GM21528 (cell line): ENCODE measurements at regions not wholly inside any gene's neighbourhood (a gene's known extent, or its start where the extent isn't known, plus 50 kb on each side); places are given as distances from the start of the nearest gene placed in this dataset.

Source experiments
- ATAC-seq: cut with Tn5 transposase; IDR thresholded peaks from one replicate; pipeline ENCODE4 v1.9.1; 2021; ENCODE audit warnings: mild to moderate bottlenecking, moderate library complexity; ENCODE audit not compliant: unreplicated experiment, low FRiP score

DNA sequence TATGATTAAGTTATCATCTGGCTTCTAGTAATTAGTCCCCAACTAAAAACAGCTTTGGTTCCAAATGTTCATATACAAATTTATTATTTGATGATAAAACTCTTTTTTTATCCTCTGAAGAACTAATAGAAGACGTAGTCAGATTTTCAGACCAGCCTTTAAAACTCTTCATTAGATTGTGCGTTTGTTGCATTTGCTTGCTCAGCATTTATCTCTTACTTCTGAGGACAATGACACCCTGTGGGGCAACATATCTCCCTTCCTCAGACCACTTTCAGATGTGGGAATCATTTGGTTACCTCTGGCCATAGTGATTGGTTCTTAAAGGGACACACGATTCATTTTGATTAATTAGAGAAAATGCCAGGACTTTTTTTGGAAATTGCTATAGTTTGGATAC, 481.8 kb downstream of the HAO1 start:
- no peak for ATAC-seq

DNA sequence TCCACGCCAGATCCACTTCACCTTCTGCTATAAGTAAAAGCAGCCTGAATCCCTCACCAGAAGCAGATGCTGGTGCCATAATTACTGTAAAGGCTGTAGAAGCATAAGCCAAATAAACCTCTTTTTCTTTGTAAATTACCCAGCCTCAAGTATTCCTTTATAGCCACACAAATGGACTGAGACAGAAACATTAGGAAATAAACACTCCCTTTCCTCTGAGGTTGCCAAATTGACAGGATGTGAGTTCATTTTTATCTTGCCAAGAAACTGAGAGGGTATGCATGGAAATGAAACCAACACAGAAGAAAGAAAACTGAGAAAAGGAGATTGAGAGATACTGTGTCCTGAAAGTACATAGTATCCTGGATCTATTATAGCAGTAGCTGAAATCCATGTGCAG, 481.2 kb downstream of the HAO1 start:
- ATAC-seq = no peak

DNA sequence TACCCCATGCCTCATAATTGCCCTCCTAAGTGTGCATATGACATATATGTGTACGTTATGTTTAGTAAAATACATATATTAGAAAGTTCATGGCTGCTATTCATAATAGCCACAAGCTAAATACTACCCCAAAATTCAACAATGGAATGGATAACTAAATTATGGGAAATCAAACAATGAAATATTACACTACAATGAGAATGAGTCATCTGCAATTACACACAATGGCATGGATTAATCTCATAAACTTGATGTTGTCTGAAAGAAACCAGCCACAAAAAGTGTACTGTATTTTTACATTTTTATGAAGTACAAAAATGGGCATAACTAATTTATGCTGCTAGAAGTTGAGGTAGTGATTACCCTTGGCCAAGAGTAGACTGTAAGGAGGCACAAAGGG, 477.0 kb downstream of the HAO1 start:
- no peak for ATAC-seq

DNA sequence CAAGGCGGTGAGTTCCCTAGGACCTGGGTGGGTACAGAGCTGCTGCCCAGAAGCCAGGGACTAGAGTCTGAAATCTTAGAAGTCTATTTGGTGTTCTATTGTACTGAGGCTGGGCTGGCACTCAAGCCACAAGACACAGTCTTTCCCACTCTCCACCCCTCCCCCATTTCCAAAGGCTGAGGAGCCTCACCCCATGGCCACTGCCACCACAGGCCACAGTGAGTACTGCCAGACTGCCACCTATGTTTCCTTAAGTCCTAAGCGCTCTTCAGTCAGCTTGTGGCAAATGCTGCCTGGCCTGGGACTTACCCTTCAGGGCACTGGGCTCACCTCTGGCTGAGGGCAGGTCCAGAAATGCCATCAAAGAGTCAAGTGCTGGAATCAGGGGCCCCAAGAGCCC, 469.3 kb downstream of the HAO1 start:
- ATAC-seq = no peak

DNA sequence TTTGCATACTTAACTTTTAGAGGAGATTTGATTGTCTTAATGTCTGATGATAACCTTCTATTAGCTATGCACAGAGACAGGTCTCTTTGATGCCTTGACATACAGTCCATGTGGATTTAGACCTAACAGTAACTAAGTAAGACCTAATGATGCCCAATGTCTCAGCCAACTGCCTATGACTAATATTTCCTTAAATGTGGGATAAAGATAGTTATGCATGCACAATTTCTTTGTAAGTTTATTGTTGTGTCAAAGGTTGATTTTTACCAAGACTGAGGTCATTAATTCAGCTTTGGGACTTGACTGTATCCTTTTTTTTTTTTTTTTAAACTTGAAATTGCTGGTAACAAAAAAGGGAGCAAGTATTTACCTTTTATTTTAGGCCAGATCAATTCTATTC, 450.0 kb downstream of the HAO1 start:
- ATAC-seq = no peak

DNA sequence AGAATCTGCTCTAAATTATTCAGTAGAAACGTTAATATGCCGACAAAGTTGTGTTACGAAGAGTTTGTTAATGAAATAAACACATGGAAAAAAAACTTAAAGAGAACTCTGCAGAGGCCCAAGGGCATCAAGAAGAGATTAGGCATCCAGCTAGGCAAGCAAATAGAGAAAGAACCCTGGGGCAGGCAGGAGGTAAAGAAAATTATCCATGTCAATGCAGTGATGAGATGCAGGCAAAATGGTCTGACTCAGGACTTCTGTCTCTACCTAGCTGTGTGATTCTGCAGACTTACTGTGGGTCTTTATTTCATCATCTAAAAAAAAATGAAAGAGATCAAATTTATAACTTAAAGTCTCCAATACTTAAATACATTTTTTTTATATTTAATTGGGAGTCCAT, 448.0 kb downstream of the HAO1 start:
- ATAC-seq = no peak

DNA sequence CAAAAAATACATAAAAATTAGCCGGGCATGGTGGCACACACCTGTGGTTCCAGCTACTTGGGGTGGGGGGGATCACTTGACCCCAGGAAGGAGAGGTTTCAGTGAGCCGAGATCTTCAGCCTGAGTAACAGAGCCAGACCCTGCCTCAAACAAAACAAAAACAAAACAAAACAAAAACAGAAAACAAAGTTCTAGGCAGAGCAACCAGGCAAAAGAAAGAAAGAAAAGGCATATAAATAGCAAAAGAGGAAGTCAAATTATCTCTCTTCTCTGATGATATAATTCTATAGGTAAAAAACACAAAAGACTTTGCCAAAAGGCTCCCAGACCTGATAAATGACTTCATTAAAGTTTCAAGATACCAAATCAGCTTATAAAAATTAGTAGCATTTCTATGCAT, 446.9 kb downstream of the HAO1 start:
- ATAC-seq = no peak

DNA sequence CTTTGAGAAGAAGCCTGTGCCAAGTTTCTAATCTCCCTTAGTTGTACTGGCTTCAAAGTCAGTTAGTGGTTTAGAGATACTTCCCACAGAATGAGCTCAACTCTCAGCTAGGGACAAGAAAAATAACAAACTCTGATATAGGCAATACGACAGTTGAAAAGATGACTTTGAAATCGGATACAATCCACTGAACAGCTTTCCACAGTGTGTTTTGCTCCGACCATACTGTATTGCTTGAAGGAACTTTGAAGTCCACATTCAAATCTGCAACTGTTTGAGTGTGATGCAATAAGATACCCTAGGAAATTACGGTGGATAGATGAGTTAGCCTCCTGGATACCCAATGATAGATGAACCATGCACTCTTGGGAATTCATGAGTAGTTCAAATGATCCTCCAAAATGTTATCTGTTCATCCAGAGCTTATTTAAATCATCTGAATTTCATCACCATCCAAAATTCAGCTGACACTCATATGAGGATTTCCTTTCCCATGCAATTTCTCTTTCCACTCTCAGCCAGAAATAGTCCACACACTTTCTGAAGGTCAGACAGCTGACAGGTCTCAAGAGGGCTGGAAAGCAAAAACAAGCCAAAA, 443.8 kb downstream of the HAO1 start:
- no peak for ATAC-seq

DNA sequence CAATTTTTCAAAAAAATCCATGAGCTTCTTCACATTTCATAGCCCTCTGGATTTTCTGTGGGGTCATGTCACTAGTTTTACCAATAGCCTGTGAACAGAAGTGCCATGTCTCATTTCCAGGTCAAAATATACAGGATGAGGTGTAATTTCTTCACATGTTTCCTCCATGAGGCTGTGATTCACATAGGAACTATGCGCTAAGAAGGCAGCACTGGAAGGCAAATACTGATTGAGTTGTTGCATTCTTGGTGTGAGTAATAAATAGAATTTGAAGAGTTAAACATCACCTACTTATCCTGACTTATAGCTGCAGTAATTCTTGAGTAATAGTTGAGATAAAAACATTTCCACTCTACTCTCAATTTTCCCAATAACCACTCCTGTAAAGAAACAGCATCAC, 442.3 kb downstream of the HAO1 start:
- no peak for ATAC-seq

DNA sequence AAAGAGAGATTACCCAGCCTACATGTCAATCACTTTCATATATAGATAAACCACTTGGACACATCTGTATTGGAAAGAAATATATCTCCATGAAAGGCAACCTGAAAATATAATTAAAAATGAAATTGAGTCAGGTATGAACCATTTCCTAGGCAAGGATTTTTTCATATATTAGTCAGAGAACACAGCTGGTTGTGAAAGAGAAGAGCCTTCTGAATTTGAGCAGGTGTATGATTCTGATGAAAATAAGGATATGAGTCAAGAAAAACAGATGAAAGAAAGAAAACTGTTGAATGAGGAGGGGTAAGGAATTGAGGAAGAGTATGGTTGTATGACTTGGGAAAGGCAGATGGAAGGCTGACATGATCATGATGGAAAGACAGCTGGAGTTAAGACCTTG, 441.1 kb downstream of the HAO1 start:
- no peak for ATAC-seq

DNA sequence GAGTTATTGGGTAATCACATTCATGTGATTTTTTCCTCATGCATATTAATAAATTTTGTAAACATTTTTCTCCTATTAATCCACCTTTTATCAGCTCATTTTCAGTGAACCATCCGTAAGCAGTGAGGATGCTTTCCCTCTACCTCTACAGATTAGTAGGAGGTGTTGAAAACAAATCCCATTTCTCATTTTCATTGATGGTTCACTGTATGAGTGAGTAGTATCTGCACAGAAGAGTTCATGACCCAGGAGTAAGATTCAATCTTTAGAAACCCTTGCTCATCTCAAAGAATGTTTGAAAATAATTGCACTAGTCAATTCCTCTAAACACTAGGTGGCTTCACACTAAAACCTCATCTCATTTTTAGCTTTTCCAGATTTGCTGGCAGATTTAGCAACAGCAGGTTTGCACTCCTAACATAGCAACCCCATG, 440.0 kb downstream of the HAO1 start:
- no peak for ATAC-seq

DNA sequence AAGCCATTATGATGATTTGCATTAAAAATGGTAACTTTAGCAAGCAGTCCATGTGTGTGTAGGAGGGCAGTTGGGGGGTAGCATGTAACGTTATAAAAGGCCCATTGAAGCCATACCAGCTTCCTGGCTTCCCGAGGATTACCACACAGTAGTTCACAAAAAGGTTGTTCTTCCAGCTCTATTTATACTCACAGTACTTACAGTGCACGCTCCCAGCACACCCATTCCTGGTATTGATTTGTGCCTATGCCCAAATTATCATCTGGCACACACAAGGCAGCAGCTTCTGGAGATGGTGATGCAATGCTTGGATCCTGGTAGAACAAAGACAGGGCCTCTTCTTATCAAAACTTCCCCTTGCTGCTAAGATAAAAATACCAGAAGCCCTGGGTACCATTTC, 436.8 kb downstream of the HAO1 start:
- no peak for ATAC-seq

DNA sequence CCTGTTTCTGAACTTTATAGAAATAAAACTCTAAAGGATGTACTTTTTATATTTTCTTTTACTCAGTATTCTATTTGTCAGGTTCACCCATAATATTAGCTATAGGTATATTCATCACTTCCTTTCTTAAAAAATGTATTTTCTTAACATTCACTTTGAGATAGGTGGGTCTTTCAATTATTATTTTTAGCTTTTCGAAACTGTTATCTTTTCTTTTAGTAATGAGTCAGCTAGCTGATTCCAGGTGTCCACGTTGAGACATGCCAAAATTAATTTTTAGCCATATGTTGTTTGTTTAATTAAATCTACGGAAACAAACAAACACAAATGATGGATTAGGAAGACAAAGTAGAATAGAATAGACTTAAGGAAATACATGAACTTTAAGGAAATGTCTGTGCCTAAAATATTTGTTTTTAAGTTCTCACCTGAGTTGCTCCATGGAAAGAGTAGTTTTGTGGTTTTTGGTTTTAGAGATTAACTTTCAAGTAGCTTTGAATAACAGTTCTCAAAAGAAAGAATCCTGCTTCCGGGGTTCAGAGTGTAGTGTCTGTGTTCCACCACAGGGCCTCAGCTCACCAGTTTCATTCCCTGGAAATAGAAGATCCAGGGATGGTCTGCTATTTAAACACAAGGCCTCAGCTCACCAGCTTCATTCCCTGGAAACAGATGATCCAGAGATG, 435.0 kb downstream of the HAO1 start:
- no peak for ATAC-seq

DNA sequence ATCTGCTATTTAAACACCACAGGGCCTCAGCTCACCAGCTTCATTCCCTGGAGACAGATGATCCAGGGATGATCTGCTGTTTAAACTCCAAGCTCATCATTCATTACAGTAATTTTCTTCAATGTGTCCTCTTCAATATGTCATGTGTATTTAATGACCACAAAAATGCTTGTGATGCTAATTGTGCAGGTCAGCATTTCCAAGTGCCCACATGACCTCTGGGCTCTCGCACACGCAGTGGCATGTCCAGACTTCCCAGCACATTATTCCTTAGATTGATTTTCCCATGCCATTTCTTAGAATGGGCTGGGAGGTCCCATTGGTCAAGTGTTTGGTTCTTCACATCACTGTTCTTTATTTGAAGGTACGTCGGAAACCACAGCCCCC, 434.4 kb downstream of the HAO1 start:
- ATAC-seq = no peak

DNA sequence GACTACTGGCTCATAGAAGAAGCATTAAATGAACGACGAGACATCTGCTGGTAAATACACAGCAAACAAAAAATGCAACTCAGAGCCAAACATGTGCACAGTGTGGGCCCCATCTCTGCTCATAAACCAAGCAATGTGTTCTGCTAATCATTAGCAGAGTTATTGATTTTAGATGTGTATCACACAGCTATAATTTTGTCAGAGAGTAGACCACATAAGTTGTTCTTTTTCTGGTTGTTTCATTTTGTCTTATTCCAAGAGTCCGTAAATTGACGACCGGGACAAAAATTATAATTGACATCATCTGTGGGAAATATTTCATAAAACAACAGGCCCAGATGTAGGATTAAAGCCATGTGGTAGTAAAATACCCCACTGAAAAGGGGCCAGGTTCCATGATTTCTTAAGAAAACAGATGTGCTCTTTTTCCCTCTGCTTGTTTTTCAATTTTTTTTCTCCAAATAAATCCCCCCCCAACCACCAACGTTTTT, 423.6 kb downstream of the HAO1 start:
- ATAC-seq = no peak

DNA sequence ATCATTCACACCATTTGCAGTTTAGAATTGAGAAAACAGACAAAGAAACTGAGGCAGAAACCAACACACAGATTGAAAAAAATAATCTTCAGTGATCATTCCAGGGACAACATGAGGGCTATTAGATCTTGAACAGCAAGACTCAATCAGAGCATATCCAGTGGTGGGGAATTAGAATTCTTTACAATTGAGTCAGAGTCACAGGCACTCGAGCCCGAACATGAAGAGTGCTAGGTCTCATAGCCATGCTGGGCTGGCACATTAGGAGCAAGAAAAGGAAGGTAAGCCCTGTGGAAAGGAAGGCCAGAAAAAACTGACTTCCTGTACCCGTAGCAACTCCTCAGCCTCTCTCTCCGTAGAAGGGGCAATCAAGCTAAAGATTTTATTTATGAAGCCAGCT, 419.9 kb downstream of the HAO1 start:
- no peak for ATAC-seq

DNA sequence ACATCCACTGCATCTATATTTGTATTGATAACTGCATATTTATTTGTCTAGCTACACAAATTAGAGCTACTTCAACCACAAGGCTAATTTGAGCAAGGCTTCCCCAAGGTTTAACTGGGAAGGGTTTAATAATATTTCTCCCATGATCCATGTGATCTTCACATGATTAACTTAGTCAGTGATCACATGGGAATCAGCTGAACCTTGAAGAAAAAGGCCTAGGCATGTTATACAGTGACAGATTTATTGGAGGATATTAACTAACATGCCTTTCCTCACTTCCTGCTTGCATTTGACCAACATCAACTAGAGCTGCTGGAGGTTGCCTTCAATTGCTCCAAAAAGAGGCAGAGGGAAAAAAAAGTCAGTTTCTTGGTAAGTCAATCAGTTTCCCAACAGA, 417.0 kb downstream of the HAO1 start:
- no peak for ATAC-seq

DNA sequence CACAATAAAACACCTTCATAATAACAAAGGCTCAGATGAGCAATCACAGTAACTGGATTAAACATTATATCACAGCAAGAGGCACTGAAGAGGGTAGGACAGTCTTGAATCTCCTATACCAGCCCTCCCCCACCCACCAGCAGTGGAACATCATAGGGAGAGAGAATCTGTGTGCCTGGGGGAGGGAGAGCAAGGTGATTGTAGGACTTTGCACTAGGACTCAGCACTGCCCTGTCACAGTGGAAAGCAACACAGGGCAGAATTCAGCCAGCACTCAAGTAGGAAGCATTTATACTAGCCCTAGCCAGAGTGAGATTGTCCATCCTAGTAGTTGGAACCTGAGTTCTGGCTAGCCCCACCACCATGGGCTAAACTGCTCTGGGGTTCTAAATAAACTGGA, 400.2 kb downstream of the HAO1 start:
- ATAC-seq = no peak

DNA sequence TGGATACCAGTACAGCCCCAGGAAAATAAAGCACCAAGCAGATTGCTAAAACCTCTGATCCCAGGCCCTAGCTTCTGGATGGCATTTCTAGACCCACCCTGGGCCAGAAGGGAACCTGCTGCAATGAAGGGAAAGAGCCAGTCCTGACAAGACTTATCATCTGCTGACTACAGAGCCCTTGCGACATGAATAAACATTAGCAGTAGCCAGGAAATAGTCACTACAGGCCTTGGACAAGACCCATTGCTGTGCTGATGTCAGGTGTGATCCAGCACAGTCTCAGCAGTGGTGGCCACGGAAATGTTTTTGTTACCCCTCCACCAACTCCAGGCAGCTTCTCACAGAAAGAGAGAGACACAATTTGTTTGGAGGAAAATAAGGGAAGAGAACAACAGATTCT, 399.3 kb downstream of the HAO1 start:
- no peak for ATAC-seq

DNA sequence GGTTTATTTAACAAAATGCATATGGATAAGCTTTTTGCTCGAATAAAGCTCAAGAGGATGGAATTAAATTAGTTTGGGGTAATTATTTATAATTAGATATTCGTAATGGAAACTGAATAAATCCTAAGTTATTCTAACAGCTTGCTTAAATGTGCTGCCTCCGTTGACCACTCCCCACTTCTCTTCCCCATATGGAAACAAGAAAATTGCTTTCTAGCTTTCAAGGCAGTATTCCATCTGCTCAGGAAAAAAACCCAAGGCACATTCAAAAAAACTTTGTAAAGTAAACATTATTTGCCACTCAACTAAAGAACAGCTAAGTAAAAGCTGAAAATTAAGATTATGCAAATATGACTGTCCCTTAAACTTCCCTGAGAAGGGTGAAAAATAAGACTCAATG, 369.2 kb downstream of the HAO1 start:
- ATAC-seq = no peak

DNA sequence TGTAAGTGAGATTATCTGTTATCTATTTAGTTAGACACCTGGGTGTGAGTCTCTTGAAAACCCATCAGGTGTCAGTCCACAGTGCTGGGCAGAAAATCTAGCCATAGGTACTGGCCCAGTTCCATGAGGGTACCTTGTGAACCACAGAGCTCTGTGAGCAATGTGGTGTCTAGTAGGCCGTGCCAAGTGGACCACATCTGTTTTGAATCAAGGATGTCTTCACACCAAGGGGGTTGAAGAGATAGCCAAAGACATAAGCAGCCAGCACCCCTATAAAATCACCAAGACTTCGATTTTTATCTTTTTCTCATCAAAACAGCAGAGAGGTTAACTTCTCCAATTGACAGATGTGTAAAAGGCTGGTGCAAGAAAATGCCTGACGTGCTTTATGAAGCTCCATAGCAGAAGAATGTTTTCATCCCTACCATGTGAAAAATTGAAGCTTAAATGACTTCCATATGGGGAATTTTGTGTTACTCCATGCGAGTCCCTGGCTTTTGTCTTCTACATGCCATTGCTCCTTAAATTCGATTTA, 368.7 kb downstream of the HAO1 start:
- ATAC-seq = no peak

DNA sequence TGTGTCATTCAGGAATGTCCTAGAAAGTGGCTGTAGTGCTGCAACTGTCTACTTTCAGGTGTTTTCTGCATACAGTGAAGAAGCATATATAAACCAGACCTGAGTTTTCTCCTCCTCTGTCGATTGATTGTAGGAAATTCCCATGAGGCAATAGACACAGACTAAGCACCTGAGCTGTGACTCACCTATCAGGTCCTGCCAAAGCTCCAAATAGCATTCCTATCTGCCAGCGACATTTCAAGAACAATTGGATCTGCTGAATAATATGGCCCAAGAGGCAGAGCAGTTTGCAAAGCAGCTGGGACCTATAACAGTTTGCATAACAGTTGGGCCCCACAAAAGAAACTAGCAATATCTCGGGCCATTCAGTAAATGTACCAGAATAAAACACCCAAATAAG, 360.4 kb downstream of the HAO1 start:
- no peak for ATAC-seq
